NCI-H69 (cell line): ENCODE measurements at regions not wholly inside any gene's neighbourhood (a gene's known extent, or its start where the extent isn't known, plus 50 kb on each side); places are given as distances from the start of the nearest gene placed in this dataset.

Source experiments
- DNase-seq: peaks from one replicate; lab custom pipeline; 2025; lab: John Stamatoyannopoulos, UW

GRCh38 chr1:224486801-224487583 lies 52.4 kb upstream of the WDR26 start:
- peak; percentile 32 for DNase-seq

- peak; percentile 27 for DNase-seq
These were observed 54.4 kb upstream of the WDR26 start for GRCh38 chr1:224488806-224489499.

DNA sequence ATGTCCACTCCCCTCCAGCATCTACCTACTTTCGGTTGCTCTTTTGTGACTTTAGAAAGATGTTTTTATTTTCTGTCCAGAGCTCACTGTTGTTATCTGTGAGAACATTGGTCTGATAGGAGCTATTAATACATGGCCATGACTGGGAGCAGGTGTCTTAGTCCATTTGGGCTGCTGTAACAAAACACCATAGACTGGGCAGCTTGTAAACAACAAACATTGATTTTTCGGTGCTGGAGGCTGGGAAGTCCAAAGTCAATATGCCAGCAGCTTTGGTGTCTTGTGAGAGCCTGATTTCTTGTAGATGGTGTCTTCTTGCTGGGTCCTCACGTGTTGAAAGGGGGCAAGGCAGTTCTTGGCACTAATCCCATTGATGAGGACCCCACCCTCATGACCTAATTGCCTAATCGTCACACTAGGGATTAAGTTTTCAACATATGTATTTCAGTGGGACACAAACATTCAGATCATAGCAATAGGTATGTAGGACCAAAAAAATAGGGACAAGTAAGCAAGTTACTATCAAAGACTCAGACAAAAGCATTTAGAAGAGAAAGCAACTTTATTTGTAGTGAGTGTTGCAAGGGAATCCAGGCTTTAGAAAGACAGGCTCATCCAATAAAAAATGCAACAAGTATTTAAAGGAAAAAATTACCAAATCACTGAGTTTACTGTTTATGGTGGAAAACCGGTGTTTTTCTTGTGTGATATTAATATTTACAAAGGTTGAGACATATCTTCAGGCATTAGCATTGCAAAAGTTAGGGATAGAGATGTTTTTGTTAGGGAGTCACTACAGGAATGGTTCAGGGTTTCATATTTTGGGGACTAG lies 55.2 kb upstream of the WDR26 start:
- no peak for DNase-seq

DNA sequence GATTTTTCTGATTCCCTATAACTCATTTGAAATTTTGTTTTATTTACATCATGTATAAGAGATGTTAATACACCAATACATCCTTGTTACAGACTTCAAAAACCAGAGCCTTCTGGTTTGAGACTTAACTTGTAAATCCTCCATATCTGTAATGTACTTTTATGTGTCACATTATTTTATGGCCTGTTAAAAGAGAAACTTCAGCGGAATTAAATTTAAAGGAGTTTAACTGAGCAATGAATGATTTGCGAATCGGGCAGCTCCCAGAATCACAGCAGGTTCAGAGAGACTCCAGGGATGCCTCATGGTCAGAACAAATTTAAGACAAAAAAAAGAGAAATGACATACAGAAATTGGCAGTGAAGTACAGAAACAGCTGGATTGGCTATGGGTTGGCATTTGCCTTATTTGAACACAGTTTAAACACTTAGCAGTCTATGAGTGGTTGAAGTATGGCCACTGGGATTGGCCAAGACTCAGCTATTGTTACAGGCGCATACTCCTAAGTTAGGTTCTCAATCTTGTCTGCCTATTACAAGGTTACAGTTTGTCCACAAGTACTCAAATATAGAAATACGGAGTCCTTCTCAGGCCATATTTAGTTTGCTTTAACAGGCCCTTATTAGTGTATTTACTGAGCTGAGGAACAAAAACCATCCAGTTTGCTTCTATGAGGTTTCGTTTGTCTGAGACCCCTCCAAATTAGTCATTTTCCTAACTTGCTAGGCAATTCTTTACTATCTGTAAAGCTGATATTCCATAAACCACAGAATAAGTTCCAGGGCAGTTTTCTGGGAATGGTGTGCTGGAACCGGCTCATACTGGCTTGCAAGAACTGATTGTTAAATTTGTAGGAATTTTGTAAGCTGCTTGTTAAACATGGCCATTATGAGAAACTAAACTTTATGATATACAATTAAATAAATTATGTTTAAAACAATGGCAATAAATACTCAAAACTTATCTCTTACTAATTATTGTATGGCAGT lies 56.2 kb upstream of the WDR26 start:
- no peak for DNase-seq

GRCh38 chr1:224492015-224492414 lies 57.4 kb upstream of the WDR26 start:
- DNase-seq = no peak

DNA sequence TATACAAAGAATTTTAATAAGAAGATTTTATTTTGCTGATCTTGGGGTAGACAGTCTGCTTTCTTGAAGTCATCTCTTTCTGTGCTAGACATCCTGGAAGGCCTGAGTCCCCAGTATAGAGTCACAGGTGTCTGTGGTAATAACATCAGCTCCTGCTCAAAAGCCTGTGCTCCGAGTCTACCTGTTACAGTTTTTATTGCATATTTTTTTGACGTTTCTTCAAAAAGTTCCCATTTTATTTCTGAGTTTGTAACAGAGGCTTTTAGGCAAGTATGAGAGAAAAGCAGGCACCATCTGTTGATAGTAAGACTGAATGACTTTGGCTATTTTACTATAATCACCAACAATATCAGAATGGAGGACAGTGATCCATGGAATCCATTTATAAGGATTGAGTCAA lies 58.0 kb upstream of the WDR26 start:
- peak; percentile 73 for DNase-seq

DNA sequence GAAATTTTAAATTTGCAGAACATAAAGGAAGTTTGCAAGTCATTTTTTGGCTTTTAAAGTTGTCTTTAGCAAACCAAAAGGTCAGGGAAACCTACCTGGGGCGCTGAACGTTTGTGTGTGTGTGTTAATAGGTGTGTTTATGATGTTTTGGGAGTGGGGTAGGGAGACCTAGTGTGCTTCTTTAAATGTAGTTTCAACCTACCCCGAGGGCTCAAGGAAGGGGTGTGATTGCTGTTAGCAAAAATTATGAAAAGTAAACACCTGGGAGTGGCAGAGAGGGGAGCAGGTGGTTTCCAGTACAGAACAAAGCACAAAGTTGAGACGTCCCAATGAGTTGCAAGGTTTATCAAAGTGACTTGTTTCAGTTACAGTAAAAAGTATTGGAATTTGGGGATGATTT lies 58.7 kb upstream of the WDR26 start:
- peak; percentile 98 for DNase-seq

DNA sequence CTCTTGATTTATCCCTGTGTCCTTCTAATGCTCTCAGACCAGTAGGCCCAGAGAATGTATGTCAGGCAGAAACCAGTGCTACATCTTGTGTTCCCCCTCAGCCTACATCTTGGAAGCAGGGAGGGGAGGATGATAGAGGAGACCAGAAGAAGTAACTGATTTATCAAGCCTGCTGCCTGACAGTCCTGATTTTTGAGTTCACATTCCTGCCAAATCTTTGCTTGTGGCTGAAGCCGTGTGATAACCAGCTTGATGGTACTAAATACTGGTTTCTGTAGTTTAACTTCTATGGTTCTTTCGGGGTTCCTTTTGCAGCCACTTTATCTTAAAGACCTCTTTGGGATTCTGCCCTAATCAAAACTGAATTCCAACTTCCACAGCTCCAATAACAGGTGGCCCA lies 59.7 kb upstream of the WDR26 start:
- DNase-seq = peak; percentile 41

DNA sequence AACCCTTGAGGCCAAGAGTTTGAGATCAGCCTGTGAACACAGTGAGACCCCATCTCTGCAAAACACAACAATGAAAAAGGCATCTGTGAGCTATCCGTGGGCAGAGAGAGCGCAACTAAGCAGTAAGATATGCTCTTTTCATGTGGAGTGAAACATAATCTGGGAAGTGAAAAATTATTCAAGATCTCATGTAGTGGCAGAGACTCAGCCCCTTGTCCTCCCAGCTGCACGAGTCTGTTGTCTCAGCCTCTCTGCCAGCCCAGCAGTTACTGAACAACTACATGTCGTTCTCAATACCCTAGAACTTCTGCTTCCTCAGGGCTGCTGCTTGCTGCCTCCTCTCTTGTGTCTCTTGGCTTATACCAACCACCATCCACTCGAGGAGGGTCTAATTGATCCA lies 61.3 kb upstream of the WDR26 start:
- no peak for DNase-seq

DNA sequence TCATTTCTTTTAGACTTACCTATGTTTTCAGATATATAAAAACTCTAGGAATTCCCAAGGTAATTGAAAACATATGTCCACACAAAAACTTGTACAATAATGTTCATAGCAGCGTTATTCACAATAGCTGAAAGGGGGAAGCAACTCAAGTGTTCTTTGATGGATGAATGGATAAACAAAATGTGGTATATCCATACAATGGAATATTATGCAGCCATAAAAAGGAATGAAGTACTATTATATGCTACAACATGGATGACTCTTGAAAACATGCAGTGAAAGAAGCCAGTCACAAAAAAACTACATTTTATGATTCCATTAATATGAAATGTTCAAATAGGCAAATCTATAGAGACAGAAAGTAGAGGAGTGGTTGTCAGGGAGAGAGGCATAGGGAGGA lies 62.2 kb upstream of the WDR26 start:
- no peak for DNase-seq

DNA sequence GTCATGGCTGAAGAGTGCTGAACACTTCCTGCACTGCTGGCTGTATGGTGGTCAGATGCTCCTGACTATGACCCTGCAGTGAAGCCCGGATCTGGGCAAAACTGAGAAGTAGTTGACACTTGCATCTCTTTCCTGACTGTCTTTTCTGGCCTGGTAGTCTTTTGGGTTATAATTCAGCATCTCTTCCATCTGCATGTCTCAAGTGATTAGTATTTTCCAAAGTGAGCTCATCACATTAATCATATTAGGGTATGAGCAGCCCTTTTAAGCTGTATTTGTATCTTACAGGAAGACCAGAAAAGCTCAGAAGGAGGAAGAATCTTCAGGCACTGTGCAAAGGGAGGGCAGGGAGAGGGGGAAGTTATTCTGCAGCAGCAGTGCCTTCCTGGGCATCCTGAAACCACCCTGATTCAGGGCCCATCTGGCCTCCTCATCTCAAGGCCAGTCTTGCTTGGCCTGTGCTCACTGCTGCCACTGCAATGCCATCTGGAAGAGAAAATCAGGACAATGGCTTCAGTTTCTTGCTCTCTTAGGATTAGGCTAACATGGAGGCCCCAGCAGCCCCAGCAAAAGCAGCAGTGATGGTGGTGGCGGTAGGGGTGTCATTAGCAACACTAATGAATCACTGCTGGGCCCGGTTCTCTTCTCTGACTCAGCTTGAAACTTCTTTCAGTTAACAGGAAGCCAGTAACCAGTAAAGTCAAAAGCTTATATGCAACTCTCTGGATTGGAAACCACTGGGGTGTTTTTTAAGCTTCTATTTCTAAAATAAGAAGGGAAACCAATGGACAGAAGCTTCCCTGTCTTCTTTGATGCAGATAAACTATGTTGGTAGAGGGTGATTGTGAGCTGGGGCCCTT lies 63.3 kb upstream of the WDR26 start:
- DNase-seq = peak; percentile 76

DNA sequence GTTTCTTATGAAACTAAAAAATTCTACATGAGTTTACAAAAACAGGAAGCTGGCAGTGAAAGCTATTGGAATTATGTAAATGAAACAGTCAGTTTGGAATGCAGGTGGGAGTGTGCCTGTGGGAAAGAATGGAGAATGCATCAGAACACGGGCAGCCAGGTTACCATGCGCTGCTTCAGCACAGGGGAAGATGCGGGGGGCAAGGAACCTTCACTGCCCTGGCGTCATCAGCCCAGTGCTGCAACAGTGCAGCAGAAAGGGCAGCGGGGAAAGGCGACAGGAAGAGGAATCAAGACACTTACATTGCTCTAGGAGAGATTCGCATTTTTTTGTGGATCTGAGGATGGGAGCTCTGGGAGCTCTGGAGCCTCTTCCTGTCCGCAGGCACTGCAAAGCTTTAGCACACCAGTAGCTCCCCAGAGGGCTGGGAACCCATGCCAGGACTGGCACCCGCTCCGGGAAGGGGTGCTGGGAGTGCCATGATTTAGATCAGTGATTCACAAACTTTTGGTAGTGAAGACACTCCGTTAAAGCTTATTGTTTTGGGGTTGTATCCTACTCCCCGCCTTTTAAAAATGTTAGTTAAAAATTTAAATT lies 64.1 kb upstream of the WDR26 start:
- DNase-seq = peak; percentile 44

- DNase-seq = no peak
These were observed 64.6 kb upstream of the WDR26 start for GRCh38 chr1:224499204-224499603.

DNA sequence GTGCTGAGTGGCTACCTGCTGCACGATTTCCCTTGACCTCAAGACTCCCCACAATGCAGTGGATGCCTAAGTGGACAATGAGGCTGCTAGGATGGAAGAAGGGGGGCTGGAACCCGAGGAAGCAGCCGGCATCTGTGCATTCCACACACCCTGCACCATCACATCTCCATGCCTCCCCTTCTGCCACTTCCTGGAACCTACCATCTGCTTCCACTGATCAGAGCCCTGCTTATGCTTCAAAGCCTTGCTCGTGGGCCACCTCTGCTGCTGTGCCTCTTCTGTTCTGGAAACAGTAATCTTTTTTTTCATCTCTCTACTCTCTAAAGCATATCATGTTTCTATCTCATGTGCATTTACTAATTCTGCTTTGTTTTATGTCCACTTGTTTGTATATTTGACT lies 66.2 kb upstream of the WDR26 start:
- DNase-seq = peak; percentile 76

DNA sequence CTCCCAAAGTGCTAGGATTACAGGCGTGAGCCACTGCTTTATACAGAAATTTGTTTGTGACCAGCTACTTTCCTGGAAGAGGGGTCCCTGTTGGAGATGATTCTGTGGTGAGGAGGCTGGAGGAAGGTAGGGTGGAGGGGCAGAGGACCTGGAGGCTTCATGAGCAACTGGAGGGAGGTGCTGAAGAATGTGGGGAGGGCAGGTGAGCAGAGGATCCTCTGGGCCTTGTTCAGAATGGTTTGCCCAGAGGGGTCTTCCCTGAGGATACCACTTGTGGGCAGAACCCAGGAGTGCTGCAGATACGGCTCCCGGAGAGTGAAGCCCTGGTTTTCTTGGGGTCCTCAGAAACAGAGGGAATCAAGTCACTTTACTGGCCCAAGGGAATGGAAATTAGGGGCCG lies 67.2 kb upstream of the WDR26 start:
- DNase-seq = peak; percentile 40

- DNase-seq = peak; percentile 99
These were observed 68.0 kb upstream of the WDR26 start for GRCh38 chr1:224502459-224503160.

DNA sequence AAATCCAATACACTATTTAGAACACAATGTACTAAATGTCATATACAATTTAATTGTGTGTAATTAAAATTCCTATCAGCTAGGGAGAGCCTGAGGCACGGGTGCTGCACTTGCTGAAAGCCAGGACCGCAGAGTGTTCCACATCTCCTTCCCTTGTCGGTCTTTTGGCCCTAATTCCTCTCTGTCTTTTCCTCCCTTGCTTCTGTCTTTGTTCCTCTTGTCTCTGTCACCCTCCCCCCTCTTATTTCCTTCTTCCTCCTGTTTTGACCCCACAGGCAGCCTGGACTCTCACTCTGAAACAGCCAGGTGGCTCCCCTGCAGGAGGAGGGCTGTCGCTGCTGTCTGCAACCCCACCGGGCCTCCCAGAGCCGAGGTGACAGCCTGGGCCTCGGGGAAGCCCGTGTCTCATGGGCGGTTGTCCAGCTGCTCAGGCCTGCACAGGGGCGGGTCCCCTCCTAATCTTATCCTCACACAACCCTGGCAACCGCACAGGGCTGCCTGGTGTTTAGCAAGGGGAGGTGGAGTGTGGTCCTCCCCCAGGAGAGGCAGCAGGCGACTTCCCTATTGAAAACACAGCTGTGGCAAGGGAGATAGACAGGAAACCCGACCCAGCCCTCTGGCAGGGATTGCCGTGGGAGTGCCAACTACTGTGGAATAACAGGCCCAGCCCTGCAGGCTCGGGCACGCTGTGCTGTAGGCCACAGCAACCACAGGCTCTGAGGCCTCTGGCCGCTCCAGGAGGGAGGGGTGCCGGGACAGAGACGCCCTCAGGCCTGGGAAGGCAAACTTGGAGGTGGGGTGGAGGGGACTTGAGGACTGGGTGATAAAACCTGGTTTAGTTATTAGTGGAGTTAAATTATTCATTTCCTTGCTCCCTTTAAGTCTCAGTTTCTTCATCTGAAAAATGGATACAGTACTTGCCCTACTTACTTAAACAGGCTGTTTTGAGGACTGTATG lies 68.8 kb upstream of the WDR26 start:
- peak; percentile 99 for DNase-seq

DNA sequence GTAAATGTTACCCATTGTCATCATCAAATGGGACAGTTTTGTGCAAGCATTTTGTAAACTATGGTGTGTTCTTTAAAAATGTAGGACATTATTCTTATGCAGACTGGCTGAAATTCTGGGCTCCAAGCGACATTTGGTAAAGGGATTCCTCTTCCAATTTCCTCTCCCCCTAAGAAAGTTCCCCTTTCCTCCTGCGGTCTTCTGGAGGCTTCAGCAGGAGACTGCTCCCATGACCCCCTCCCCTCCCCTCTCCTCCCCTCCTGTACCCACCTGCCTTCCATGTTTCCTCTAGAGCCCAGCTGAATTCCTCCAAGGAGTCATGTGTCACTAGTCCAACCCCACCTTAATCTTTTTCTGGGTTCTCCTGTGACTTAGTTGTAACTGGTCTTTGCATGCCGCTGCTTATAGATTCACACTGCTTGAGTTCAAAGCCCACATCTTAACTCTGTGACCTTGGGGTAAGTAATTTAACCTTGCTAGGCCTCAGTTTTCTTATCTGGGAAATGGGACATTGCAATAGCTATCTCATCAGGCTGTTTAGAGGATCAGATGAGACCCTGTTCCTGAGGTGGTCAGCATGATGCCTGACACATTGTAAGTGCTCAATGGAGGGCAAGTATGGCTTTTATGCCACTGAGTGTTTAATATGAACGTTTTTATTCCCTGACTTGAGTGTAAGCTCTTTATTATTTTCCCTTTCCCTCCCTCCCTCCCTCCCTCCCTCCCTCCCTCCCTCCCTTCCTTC lies 69.9 kb upstream of the WDR26 start:
- peak; percentile 39 for DNase-seq
